Fibroblast of the aortic adventitia (primary cell): ENCODE measurements at regions not wholly inside any gene's neighbourhood (a gene's known extent, or its start where the extent isn't known, plus 50 kb on each side); places are given as distances from the start of the nearest gene placed in this dataset.

Experiments
- DNase-seq: peaks from one replicate; pipeline ENCODE4 v3.0.0-alpha.2; 2010; ENCODE audit warnings: low read depth
- H3K4me3 ChIP-seq: 2 replicates; pipeline ENCODE4 v1.5.1; 2011; ENCODE audit warnings: low read depth, mild to moderate bottlenecking, control low read depth, low read length, moderate library complexity
- TF ChIP-seq, protein P1 (sequence below): IDR thresholded peaks from 2 replicates; pipeline ENCODE4 v1.5.1; 2011; ENCODE audit warnings: mild to moderate bottlenecking, low read length, control low read depth, inconsistent platforms; ENCODE audit not compliant: insufficient read depth

DNA sequence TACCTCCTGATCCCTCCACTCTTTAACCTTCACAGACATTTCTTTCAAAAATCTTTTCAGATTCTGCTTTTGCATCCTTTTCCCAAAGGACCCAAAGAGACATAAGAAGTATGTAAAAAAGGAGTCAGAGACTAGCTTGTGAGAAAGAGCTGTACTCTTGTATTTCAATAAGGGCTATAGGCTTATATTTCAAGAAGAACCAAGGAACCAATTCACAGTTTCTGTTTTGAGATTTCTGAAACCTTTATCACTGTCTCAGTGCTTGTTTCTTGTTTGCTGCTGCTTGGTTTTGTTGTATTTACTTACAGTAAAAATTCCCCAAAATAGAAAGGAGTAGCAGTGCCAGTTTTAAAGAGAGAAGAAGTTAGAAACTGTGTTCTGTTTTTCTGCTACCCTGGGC, 461.6 kb upstream of the ID4 start:
- H3K4me3 ChIP-seq, result no peak overlapping the region
- TF ChIP-seq, protein P1, sequence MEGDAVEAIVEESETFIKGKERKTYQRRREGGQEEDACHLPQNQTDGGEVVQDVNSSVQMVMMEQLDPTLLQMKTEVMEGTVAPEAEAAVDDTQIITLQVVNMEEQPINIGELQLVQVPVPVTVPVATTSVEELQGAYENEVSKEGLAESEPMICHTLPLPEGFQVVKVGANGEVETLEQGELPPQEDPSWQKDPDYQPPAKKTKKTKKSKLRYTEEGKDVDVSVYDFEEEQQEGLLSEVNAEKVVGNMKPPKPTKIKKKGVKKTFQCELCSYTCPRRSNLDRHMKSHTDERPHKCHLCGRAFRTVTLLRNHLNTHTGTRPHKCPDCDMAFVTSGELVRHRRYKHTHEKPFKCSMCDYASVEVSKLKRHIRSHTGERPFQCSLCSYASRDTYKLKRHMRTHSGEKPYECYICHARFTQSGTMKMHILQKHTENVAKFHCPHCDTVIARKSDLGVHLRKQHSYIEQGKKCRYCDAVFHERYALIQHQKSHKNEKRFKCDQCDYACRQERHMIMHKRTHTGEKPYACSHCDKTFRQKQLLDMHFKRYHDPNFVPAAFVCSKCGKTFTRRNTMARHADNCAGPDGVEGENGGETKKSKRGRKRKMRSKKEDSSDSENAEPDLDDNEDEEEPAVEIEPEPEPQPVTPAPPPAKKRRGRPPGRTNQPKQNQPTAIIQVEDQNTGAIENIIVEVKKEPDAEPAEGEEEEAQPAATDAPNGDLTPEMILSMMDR, result no peak
- DNase-seq, result no peak

GRCh38 chr6:19377722-19378121, 459.4 kb upstream of the ID4 start:
- H3K4me3 ChIP-seq, result no peak overlapping the region
- TF ChIP-seq, protein P1, result no peak
- no peak for DNase-seq

DNA sequence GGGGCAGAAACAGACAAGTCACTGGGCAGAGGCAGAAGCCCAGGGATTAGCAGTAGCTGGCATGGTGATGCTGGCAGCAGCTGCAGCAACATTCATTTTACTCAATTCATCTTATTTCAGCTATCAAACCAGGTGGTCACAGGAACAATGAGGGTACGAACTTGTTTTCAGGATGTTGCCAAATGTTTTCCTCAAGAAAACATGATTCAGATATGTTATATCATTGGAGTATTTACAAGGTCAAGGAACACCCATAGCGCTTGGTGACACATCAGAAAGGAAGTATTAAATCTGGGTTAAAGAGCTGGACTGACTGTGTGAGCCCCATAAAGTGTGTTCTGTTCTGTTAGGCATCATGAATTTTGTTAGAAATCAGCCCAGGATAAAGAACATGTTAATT, 456.9 kb upstream of the ID4 start:
- peak; percentile 48 for DNase-seq
- no peak overlapping the region for H3K4me3 ChIP-seq
- TF ChIP-seq, protein P1, result no peak

- TF ChIP-seq, protein P1, result no peak
- no peak overlapping the region for H3K4me3 ChIP-seq
- no peak for DNase-seq
Observed at GRCh38 chr6:19382676-19383075, 454.5 kb upstream of the ID4 start.

GRCh38 chr6:19391926-19392325, 445.2 kb upstream of the ID4 start:
- TF ChIP-seq, protein P1, result no peak
- peak; percentile 11 for DNase-seq
- H3K4me3 ChIP-seq, result no peak overlapping the region

GRCh38 chr6:19394051-19394450, 443.1 kb upstream of the ID4 start:
- no peak overlapping the region for H3K4me3 ChIP-seq
- TF ChIP-seq, protein P1, result no peak
- DNase-seq, result no peak

- DNase-seq, result no peak
- TF ChIP-seq, protein P1, result no peak
- no peak overlapping the region for H3K4me3 ChIP-seq
Observed at GRCh38 chr6:19394687-19395086, 442.5 kb upstream of the ID4 start.
